GM18907 (cell line): ENCODE measurements at regions not wholly inside any gene's neighbourhood (a gene's known extent, or its start where the extent isn't known, plus 50 kb on each side); places are given as distances from the start of the nearest gene placed in this dataset.

Experiments
- ATAC-seq: cut with Tn5 transposase; IDR thresholded peaks from one replicate; pipeline ENCODE4 v1.9.1; 2021; ENCODE audit warnings: mild to moderate bottlenecking, moderate library complexity; ENCODE audit not compliant: unreplicated experiment

DNA sequence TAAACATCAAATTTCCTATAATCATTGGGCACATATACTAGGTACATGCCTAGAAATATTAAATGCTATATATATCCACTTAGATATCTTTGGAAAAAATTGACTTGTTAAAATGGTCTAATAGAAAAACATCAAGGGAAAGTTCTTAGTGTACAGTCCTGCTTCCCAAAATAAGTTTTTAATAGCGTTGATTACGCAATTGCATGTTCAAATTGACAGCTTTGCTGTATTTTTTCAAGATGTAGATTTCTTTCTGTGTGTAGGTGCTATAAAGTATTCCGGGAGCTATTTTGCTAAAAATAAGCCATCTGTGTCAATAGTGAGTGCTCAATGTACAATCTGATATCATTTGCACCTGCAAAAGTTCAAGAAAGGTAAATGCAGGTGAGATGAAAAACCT, 463.9 kb upstream of the ATP2B1 start:
- no peak for ATAC-seq

DNA sequence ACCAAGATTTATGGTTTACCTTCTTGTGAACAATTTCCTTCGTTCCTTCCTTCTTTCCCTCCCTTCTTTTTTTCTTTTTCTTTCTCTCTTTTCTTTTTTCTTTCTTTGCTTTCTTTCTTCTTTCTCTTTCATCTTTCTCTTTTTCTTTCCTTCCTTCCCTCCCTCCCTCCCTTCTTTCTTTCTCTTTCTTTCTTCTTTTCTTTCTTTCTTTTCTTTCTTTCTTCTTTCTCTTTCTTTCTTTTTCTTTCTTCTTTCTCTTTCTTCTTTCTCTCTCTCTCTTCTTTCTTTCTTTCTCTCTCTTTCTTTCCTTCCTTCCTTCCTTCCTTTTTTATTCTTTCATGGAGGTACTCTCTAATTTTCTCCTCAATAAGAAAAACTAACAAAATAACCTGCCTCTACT, 462.1 kb upstream of the ATP2B1 start:
- ATAC-seq, result no peak

DNA sequence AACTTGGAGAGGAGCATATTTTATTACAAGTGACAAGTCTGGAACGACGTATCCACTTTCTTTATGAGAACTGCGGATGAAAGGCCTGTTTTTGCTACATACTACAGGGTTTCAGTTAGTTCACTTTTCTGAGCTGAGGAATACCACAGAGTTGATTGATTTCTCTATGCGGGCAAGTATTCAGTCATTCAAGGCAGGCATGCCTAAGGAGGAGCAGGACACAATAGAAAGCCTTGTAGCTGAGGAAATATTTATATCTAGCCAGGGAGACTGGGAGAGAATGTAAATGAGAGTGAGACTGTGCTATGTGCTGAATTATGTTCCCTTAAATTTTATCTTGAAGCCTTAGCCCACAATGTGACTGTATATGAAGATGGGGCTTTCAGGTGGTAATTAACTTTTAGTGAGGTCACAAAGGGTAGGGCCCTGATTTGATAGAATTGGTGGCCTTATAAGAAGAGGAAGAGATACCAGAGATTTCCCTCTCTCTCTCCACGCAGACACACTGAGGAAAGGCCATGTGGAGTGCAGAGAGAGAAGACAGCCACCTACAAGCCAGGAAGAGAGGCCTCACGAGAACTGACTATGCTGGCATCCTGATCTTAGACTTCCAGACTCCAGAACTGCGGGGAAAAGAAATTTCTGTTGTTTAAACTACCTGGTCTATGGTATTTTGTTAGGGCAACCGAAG, 459.0 kb upstream of the ATP2B1 start:
- no peak for ATAC-seq

DNA sequence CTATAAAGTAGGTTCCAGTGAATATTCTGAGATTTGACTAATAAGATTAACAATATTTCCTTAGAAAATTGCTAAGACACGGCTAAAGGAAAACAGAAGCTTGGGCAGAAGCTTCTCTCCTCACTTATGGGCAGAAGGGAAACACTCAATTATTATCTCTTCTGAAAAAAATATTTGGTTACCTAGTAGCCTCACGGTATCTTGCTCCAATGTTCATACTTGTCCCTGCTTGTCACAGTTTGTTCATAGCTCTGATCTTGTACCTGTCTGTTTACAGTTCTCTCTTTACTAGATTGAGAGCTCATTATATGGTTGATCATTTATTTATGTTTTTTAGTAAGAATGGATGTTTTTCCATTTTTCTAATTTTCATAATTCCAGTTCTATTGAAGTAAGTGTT, 458.0 kb upstream of the ATP2B1 start:
- no peak for ATAC-seq

DNA sequence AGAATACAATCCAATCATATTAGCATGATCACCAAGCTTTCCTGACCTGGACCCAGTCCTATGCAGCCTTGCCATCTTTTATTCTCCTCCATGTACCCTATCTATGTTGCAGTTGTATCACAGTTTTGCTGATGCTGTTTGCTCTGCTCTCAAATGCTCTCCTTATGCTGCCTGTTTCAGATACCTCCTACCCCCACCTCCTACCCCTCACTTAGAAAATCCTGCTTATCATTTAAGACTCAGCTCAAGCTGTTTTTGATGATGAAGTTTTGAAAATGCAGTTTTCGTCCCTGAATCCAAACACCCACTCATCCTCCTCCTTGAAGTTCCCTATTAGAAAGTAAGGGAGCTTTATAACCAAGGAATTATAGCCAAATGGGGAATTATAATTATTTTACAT, 457.4 kb upstream of the ATP2B1 start:
- ATAC-seq, result no peak

DNA sequence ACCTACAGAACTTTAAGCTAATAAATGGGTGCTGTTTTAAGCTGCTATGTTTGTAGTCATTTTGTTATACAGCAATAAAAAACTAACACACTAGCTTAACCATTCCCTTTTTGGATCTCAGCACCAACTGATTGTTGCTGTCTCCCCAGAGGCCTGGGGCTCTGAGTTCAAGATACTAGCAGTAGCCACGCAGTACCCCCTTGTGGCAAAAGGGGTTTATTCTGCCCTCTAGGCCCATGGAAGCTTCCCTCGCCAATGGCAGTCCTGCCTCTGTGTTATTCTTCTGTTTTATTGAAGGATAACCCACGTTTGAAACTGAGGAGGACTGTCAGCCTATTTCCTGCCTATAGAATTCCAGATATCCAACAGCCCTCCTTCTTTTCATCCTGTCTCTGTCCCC, 455.3 kb upstream of the ATP2B1 start:
- no peak for ATAC-seq

DNA sequence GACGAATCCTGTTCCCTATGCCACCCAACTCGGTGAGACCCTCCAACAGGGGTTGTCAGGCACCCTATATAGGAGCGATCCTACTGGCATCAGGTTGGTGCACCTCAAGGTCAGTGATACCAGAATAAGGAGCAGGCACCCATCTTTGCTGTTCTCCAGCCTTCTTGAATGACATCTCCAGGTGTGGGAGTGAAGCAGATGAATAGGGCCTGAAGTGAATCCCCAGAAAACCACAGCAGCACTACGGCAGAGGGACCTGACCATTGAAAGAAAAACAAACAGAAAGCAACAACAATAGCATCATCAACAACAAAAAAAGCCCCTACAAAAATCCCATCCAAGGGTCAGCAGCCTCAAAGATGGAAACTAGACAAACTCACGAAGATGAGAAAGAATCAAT, 445.2 kb upstream of the ATP2B1 start:
- ATAC-seq, result no peak

DNA sequence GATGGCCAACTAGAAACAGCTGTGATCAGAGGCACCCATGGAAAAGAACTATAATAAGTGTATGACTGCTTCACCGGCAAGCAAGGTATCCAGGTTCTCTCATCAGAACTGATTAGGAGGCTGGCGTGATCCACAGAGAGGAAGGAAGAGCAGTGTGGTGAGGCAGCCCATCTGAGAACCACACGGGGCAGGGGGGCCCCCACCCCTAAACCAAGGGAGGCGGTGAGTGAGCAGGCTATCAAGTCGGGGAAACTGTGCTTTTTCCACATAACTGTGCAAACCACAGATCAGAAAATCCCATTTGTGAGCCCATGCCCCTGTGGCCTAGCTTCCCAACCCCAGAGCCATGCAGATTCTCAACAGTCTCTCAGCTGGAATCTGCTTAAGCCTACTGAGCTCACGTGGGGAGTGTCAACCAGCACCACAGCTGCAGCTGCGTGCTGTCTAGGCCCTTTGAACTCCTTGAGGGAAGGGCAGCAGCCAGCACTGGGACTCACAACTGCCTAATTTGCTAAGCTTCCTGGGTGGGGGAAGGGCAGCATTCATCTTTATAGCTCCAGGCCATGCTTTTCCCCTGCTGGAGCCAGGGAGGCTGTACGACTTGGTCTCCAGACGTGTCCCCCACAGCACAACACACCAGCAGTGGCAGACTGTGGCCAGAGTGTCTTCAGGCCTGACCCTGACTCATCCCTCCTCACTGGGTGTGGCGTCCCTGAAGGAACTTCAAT, 444.4 kb upstream of the ATP2B1 start:
- ATAC-seq, result no peak

DNA sequence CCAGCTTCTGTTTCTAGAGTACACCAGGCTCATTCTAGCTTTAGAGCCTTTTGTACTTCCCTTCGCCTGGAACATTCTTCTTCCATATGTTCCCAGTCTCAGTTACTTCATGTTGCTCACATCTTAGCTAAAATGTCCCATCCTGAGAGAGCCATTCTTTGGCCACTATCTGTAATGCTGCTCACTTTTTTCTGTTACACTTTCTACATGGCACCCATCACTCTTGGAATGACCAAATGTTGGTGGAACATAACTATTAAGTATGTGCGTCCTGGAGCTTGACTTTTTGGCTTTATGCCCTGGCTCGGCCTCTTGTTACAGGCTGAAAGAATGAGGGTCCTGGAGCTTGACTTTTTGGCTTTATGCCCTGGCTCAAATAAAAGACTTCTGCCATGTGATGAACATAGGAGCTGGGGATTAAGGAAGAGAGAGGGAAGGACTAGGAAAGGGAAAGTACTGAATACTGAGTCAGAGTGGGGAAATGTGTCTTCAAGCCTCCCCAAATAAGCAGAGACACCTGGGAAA, 442.9 kb upstream of the ATP2B1 start:
- no peak for ATAC-seq

DNA sequence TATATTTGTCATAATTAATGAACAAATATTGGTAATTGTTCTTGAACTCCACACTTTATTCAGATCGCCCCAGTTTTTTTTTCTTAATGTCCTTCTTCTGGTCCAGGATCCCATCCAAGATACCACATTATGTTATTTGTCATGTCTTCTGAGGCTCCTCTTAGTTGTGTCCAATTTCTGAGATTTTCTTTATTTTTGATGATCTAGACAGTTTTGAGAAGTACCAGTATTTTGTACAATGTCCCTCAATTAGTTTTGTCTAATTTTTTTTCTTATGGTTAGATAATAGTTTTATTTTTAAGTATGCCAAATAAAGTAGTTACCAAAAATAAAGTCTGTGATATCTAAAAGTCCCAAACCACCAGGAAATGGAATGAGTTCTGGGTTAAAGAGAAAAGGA, 440.8 kb upstream of the ATP2B1 start:
- ATAC-seq, result no peak

DNA sequence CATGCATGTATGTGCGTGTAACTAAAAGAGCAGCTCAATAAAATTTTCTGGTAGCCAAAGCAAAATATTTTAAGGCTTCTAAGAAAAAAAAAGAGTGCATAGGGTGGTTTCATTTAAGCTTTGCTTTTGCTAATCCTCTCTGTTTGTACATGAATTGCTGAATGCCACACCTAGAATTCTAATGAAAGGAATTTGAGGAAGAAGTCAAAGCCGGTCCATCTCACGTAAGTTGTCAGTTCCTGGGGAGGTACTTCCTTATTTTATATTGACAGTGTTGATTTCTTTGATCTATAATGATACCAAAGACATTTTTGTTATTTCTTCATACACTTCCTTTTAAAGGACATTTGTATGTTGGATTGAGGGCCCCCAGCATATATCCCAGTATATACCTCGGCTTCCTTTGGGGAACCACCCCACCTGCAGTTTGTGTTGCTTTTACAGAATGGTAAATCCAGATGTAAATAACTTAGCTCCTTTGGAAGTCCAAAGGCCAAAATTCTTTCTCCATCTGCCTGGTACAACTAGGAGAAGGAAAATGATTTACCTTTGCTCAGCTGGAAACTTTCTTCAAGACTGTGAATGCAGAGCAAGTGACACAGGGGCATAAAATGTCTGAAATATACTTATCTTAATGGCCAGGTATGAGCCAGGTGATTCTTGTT, 420.9 kb upstream of the ATP2B1 start:
- no peak for ATAC-seq

DNA sequence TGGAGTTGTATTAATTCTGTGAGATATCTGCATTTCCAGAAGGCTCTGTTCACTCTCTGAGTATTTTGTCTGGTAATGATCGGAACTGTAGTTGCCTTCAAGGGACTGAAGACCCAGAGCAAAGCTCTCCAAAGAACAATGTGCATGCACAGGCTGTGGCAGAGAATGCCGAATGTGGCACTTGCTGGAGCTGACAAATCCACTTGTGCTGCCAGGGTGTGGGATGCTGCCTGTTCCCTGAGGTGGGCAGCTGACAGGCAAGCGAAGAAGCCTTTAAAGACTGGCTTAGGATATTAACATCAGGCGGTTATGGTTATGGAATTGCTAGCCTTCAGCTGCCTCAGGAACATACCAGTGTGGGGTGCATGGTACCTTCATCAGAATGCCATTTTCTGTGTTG, 419.9 kb upstream of the ATP2B1 start:
- no peak for ATAC-seq

DNA sequence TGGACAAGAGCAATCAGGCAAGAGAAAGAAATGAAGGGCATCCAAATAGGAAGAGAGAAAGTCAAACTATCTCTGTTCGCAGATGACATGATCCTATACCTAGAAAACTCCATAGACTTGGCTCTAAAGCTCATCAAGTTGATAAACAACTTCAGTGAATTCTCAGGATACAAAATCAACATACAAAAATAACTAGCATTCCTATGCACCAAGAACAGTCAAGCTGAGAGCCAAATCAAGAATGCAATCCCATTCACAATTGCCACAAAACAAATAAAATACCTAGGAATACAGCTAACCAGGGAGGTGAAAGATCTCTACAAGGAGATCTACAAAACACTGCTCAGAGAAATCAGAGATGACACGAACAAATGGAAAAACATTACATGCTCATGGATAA, 417.5 kb upstream of the ATP2B1 start:
- no peak for ATAC-seq

DNA sequence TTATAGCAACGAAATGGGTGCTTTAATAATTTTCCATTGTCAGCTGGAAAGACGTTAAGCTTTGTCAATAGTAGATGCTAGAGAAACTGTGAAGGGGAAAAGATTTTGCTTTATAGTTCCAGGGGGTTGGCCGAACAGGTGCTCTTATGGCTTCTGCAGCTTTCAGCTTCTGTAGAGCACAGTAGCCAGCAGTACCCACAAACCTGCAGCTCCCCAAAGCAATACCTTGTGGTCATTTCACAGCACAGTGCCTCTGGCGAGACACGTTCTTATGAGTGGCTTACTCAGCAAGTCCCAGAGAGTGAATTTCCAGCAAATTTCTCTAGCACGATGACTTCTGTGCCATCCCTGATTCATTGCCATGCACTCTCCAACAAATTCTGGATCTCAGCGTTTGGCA, 416.3 kb upstream of the ATP2B1 start:
- no peak for ATAC-seq

DNA sequence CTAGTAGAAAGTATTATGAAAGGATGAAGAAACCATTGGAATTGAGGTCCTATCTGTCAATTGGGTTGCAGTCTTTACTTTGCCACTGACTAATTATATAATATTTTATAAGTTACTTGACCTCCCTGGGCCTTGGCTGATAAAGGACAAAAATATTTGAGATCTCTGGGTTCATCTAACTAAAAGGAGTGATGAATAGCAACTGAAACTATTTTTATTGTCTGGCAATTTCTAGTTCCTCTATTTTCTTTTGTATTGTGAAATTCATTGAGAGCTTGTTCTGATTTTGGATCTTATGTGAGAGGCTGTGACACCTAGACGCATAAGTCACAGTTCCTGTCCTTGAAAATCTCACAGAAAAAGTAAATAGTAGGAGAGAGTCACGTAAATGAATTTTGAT, 415.7 kb upstream of the ATP2B1 start:
- no peak for ATAC-seq

DNA sequence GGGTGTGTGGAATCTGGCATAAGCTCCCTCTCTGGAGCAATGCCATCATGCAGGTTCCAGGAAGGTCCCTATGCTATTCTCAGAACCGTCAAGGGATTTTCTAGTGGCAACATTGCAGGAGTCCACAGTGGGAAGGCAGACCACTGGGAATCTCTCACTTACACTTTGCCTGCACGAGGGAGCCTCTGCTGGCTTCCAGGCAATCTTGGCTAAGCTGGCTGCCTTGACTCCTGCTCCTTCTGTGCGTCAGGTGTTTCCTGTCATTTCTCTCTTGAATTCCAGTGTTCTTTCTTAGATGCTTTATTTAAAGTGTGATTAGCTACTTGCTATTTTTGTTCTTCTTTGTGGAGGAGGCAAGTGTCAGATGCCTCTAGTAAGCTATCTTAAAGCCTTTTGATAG, 414.0 kb upstream of the ATP2B1 start:
- no peak for ATAC-seq

DNA sequence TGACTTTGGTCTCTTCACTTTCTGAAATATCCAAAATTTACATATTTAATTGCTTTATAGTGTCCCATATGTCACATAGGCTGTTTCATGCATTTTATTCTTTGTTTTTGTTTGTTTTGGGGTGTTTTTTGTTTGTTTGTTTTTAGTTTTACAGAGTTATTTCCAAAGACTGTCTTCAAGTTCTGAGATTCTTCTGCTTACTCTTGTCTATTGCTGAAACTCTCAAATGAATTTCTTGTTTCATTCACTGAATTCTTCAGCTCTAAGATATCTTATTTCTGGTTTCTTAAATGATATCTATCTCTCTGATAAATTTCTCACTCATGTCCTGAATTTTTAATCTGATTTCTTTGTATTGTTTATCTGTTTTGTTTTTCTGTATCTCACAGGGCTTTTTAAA, 412.0 kb upstream of the ATP2B1 start:
- ATAC-seq, result no peak

DNA sequence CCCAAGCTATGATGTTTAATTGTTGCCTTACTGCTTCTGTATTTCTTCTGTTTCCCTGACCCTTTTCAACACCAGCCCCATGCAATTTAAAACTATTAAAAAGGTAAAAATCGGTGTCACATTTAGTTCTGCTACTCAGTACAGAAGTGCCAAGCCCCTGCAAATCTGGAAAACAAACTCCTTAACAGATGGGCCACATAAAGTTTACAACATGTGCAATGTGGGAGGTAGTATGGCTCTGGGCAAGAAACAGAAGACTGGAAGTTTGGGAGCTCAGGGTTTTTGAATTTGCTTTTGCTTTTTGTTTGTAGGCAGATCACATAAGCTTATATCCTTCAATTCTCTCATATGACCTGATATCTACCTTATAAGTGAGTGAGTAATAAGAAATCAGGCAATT, 404.0 kb upstream of the ATP2B1 start:
- no peak for ATAC-seq

DNA sequence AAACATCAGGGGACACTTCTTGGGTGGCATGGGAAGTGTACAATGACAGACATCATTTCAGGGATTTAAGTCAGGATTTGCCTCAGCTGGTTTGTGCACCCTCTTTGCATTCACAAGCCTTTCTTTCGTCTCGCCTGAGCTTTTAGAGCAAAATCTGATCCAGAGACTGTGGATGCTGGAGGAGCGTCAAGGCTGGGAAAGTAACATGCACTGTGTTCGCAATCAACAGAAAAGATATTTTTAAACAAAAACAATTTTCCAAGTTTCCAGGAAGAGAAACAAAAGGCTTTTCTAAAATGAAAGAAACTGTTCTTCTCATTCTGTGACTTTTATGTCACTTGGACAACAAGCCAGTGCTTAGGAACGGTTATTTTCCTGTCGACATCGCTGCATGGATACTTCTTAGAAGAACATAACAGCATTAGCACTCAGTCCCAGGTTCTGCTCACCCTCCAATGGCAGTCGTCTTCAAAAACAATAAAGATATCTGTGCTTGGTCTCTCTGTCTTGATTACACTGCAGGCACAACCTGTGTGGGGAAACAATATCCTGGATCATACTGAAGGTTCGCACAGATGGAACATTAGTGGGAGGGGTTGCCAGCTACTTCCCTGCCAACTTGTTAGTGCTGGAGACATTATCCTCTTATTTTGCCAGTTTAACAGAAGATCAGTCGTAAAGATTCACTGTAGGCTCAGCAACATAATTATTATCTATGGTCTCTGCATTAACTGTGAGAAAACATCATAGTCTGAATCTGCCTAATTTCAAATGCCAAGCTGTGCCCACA, 403.3 kb upstream of the ATP2B1 start:
- no peak for ATAC-seq

DNA sequence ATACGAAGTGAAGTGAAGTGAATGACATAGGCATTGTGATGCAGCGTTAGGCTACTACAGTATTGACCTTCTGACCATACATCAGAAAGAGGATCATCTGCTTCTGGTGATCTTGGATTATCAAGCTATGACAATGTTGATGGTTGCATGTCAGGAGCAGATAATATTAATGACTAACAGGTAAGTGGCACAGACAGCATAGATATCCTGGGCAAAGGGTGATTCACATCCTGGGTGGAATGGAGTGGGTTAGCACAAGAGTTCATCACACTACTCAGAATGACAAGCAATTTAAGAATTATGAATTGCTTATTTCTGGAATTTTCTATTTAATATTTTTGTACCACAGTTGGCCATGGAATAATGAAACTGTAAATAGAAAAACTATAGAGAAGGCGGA, 397.9 kb upstream of the ATP2B1 start:
- no peak for ATAC-seq

DNA sequence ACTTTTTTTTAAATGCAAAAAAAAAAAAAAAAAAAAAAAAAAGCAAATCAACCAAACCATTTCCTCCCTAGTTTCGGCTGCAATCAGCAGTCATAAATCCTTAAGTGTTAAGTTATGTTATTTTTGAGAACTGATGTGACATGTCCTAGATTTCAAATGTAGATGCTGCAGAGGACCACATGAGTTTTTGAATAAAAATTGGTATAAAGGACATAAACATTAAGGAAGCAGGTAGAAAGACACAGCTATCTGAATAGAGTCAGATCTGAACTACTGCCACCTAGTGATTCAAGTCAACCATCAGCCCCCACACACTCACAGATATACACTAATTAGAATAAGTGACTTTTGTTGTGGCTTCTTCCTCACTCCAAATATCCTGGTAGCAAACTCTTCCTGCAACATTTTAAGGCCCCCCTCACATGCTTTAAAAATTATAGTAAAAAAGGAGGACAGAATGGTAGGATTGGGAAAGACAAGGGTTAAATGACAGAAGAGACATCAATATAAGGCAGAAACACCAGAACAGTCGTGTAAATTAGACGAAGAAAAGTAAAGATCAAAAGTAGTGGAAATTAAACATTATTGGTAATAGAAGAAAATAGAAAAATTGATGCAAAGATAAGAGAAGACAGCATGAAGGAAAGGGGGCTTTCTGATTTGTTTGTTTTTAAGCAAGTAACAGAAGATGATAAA, 394.5 kb upstream of the ATP2B1 start:
- peak; percentile 89 for ATAC-seq
